ENCODE measurements at regions not wholly inside any gene's neighbourhood (a gene's known extent, or its start where the extent isn't known, plus 50 kb on each side); places are given as distances from the start of the nearest gene placed in this dataset.
"Not testable (repeated sequence)": the region's sequence is repeated elsewhere in the genome, so short reads cannot be mapped to it uniquely, and the experiment has no call there.

DNA sequence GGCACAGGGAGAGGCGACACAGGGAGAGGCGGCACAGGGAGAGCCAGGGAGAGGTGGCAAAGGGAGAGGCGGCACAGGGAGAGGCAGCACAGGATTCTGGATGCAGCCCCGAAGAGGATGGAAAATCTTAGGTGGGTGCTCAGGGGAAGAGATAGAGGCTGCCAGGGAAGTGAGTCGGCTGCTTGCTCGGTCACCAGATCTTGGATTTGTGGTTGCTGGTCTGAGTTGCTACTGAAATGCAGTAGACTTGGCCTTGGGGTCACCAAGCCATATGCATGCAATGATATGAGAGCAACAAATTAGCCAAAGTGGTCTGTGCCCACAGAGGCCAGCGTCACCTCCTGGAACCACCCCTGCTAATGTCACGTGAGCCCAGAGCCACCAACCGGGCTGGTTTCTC is 117.2 kb upstream of the SALL3 start:
- FAIRE-seq, result no peak
- DNase-seq (ENCODE audit: insufficient read length, low spot score), result no peak

- no peak for DNase-seq (ENCODE audit: insufficient read length, low spot score)
- no peak for FAIRE-seq
Measured at GRCh38 chr18:78865056-78865598, 114.5 kb upstream of the SALL3 start.

- FAIRE-seq (no peak), DNase-seq (ENCODE audit: insufficient read length, low spot score) (no peak)
Measured at GRCh38 chr18:78865771-78866310, 113.8 kb upstream of the SALL3 start.

- FAIRE-seq (no peak), DNase-seq (ENCODE audit: insufficient read length, low spot score) (no peak)
Measured at GRCh38 chr18:78867131-78867530, 112.5 kb upstream of the SALL3 start.

GRCh38 chr18:78868330-78869316 is 111.0 kb upstream of the SALL3 start:
- DNase-seq (ENCODE audit: insufficient read length, low spot score) (no peak), FAIRE-seq (no peak)

- DNase-seq (ENCODE audit: insufficient read length, low spot score) (no peak), FAIRE-seq (no peak)
Measured at GRCh38 chr18:78871618-78872017, 108.0 kb upstream of the SALL3 start.

DNA sequence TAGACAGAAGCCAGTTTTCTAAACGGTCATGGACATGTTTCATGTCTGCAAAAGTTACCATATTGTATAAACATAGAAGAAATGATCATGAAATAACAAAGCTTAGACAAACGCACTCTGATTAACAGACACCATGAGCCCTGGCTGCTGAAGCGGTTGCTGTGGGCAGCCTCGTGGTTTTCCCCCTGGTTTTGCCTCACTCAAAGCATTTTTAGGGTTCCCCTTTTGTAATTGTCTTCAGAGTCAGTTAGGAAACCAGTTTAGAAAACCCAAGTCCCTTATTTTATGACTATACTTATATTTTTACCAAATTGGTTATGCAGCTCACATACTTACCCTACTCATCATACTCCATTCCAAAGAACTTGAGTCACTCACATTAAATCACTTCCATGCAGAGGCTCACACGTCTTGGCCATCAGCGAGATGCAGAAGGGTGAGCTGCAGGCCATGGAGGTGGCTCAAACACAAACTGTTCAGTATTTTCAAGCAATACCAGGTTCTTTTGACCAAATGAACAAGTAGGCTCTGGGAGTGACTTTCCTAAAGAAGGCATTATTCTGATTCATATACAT is 105.6 kb upstream of the SALL3 start:
- no peak for DNase-seq (ENCODE audit: insufficient read length, low spot score)
- no peak for FAIRE-seq

DNA sequence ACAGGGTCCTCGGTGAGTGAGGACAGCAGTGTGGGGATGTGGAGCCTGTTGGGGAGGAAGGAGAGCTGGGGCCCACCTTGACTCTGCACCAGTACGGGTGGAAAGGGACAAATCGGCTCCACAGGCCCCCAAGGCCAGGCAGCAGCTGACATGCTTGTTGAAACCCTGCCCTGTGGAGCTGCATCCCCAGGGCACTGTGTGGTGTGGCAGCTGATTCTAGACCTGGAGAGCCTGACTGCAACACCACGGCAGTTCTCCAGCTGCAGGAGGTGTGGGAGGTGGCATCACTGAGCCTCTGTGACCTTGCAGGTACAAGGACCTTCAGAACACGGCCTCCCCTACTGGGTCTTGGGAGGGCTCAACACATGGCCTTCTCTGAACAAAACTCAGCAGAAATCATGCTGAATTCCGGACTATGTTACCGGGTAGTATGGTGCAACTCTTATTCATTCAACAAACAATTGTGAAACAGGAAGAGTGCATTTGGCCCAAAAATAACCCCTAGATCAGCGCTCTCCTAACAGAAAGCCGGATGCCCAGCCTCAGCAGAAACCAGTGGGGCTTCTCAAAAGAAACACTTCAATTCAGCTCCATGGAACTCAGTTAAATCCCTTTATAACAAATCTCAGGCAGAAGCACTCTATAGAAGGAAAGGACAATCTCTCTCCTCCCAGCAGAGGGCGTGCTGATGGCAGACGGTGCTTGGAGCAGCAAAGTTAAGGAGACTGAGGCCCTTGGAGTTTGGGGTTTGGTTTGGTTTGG is 104.4 kb upstream of the SALL3 start:
- FAIRE-seq (no peak), DNase-seq (ENCODE audit: insufficient read length, low spot score) (no peak)

DNA sequence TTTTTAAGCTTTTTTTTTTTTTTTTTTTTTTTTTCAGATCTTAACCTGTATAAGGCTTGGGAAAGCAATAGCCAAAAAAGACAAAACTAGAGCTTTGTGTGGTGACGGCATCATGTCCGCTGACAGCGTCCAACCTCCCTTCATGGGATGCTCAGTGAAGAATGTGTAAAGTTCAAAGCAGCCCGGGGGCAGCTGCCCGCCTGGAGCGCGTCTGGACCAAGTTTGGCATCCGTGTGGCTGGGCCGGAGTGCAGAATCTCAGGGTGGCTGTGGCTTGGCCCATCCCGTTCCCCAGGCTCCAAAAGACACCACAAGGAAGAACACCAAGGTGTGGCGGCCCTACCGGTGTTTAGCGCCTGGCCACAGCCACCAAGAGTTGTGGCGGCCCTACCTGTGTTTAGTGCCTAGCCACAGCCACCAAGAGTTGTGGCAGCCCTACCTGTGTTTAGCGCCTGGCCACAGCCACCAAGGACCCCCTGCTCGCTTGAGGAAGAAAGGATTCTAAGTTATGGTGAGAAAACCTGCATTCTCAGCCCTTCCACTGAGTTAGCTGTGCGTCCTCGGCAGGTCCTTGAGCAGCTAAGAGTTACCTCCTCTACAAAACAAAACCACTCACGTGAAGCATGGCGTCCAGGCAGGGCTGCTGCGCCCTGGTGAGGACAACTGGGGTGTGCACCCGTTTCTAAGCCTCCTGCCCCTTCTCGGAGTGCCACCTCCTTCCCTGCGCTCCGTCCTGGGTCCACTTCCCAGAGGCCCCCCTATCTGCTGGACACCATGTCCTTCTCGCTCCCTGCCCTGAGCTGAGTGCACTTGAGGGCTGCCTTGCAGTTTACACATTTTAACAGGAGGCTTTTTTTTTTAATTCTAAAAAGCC is 103.6 kb upstream of the SALL3 start:
- no peak for FAIRE-seq
- DNase-seq (ENCODE audit: insufficient read length, low spot score), result no peak

DNA sequence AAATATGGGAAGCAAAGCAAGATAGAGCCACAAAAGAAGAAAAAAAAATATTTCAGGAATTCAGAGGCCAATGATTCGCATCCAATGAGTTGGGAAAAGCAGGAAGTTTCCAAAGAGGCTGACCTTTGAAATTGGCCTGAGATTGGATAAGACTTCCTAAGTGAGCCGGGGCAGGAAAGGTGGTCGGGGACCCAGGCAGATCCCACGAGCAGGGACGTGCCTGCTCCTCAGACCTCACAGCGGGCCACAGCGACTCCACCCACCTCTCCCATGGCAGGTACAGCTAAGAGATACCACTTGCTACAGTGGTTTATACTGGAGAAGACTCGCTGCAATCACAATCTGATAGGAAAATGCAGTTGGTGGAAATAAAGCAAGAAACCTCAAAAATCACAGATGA is 102.8 kb upstream of the SALL3 start:
- no peak for DNase-seq (ENCODE audit: insufficient read length, low spot score)
- no peak for FAIRE-seq

- no peak for FAIRE-seq
- DNase-seq (ENCODE audit: insufficient read length, low spot score), result no peak
Measured at GRCh38 chr18:78878335-78878734, 101.3 kb upstream of the SALL3 start.

DNA sequence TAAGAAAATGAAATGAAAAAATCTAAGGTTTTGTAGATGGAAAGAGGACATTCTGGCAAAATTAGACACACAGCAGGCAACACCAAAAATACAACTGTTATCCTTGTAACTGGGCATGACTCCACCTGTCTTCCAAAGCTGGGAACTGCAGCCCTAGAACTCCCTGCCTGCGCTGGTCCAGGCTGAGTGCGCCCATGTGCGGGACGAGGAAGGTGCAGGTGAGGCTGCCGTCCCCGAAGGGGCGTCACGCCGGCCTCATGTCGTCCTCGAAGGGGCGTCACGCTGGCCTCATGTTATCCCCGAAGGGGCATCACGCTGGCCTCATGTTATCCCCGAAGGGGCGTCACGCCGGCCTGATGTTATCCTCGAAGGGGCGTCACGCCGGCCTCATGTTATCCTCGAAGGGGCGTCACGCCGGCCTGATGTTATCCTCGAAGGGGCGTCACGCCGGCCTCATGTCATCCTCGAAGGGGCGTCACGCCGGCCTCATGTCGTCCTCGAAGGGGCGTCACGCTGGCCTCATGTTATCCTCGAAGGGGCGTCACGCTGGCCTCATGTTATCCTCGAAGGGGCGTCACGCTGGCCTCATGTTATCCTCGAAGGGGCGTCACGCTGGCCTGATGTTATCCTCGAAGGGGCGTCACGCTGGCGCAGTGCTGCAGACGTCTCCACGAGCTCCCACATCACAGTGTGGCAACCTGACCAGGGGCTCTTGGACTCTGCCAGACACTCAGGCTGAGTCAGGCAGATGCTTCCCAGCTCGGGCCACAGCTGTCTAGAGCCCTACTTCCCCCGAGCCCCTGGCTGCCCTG is 100.3 kb upstream of the SALL3 start:
- not testable (repeated sequence) for FAIRE-seq; DNase-seq (ENCODE audit: insufficient read length, low spot score)

DNA sequence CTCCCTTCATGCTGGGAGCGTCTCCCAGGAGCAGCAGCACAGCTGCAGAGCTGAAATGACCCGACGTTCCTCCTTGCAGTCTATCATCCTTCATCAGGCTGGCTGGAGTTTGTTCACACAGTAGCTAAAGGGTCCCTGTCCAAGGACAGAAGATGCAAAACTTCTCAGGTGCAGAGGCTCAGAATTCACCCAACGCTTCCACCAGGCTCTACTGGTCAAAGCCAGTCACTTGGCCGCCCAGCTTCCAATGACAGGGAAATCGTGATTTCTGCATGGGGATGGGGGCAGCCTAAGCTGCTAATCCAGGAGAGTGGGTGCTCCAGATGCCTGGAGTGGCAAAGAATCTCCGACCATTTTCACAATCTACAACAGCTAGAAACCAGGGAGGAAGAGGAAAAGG is 97.0 kb upstream of the SALL3 start:
- DNase-seq (ENCODE audit: insufficient read length, low spot score), result no peak
- no peak for FAIRE-seq

DNA sequence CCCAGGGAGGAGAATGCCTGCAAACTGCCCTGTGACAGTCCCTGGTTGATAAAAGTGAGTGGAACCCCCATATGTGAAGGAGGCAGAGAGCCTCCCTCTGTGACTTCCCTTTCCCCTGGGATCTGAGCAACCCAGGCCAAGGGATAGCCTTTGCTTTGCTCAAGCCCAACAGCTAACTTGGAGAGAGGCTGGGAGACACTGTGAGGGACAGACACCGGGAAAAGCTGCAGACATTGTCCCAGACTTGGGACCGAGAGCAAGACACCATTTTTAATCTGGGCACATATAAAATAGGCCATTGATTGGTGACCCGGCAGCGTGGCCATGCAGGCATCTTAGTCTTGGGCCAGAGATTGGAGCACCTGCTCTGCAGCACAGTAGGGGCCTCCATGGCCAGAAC is 96.1 kb upstream of the SALL3 start:
- no peak for DNase-seq (ENCODE audit: insufficient read length, low spot score)
- FAIRE-seq, result no peak

- no peak for FAIRE-seq
- no peak for DNase-seq (ENCODE audit: insufficient read length, low spot score)
Measured at GRCh38 chr18:78884502-78884901, 95.1 kb upstream of the SALL3 start.

DNA sequence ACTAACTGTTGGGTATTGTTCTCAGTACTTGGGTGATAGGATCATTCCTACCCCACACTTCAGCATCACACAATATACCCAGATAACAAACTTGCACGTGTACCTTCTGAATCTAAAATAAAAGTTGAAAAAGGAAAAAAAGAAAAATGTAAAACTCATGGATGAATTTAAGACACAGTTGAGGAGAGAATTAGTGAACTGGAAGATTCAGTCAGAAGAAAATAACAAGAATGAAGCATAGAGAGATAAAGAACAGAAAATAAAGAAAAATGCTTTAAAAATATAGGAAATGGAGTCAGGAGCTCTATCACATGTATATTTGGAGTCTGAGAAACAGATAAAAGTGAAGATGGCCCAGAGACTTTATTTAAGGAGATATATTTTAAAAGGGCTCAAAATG is 90.4 kb upstream of the SALL3 start:
- no peak for DNase-seq (ENCODE audit: insufficient read length, low spot score)
- no peak for FAIRE-seq

- DNase-seq (ENCODE audit: insufficient read length, low spot score) (no peak), FAIRE-seq (no peak)
Measured at GRCh38 chr18:78890388-78890787, 89.2 kb upstream of the SALL3 start.

- DNase-seq (ENCODE audit: insufficient read length, low spot score) (no peak), FAIRE-seq (no peak)
Measured at GRCh38 chr18:78891185-78891762, 88.3 kb upstream of the SALL3 start.

DNA sequence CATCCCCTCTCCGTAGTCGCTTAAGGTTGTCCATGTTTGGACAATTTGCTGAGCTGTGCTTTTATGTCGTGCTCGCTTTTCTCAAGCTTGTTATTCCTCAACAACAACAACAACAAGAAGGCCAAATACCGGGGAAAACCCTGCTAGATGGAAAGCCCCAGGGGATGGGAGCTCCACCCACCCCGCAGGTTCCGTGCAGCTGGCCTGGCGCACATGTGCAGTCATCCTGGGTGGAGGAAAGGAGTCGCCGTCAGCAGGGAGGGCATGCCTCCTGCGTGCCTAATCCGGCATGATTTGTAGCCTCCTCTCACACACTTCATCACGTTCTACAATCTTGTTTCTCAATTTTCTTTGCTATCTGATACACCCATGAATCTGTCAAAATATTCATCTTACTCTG is 87.4 kb upstream of the SALL3 start:
- DNase-seq (ENCODE audit: insufficient read length, low spot score) (no peak), FAIRE-seq (no peak)

Data from HTR-8/SVneo (cell line).